Parathyroid adenoma (tissue), 2 donors: ENCODE measurements at regions not wholly inside any gene's neighbourhood (a gene's known extent, or its start where the extent isn't known, plus 50 kb on each side); places are given as distances from the start of the nearest gene placed in this dataset.

Source experiments
- H2AFZ ChIP-seq: fragments of 300-600 bp; sonication (generic); one replicate; pipeline ENCODE4 v1.7.0; 2017; ENCODE audit warnings: antibody characterized with exemption, mild to moderate bottlenecking
- H3K27ac ChIP-seq: fragments of 300-600 bp; sonication (generic); one replicate; pipeline ENCODE4 v1.7.0; 2017
- H3K27me3 ChIP-seq: fragments of 300-600 bp; sonication (generic); one replicate; pipeline ENCODE4 v1.7.0; 2017; ENCODE audit warnings: low read length; ENCODE audit not compliant: control insufficient read depth, insufficient read depth
- H3K36me3 ChIP-seq: fragments of 300-600 bp; sonication (generic); one replicate; pipeline ENCODE4 v1.7.0; 2017; ENCODE audit warnings: low read length; ENCODE audit not compliant: control insufficient read depth, insufficient read depth
- H3K4me1 ChIP-seq: fragments of 300-600 bp; sonication (generic); one replicate; pipeline ENCODE4 v1.7.0; 2017; ENCODE audit warnings: control low read depth
- H3K4me2 ChIP-seq: fragments of 300-600 bp; sonication (generic); one replicate; pipeline ENCODE4 v1.7.0; 2017; ENCODE audit warnings: low read length
- H3K4me3 ChIP-seq: fragments of 300-600 bp; sonication (generic); one replicate; pipeline ENCODE4 v1.7.0; 2017; ENCODE audit warnings: low read depth, low read length
- H3K79me2 ChIP-seq: fragments of 300-600 bp; sonication (generic); one replicate; pipeline ENCODE4 v1.7.0; 2017; ENCODE audit warnings: control low read depth
- H3K9ac ChIP-seq: fragments of 300-600 bp; sonication (generic); one replicate; pipeline ENCODE4 v1.7.0; 2017; ENCODE audit warnings: mild to moderate bottlenecking
- H3K9me3 ChIP-seq: fragments of 300-600 bp; sonication (generic); one replicate; pipeline ENCODE4 v1.7.0; 2017; ENCODE audit warnings: low read length; ENCODE audit not compliant: control insufficient read depth
- CTCF ChIP-seq: fragments of 300-600 bp; sonication (generic); IDR thresholded peaks from one replicate; pipeline ENCODE4 v1.7.0; 2017; ENCODE audit warnings: antibody characterized with exemption, mild to moderate bottlenecking
- donor health status: primary hyperparathyroidism.

DNA sequence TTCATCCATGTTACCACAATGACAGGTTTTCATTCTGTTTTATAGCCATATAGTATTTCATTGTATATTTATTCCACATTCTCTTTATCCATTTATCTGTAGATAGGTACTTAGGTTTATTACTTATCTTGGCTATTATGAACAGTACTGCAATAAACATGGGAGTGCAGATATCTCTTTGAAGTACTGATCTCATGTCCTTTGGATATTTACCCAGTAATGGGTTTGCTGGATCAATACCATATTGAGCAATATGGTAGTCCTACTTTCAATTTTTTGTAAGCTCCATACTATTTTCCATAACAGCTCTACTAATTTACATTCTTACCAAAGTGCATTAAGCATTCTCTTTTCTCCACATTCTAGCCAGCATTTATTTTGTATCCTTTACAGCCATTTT, 235.8 kb upstream of the ALG10 start:
- H3K27me3 ChIP-seq: no peaks in the 10 kb centered on the region
- no peak overlapping the region for H2AFZ ChIP-seq
- H3K9ac ChIP-seq: no peak overlapping the region
- H3K79me2 ChIP-seq: no peaks in the 10 kb centered on the region
- H3K9me3 ChIP-seq: no peaks in the 10 kb centered on the region
- H3K36me3 ChIP-seq: no peaks in the 10 kb centered on the region
- H3K27ac ChIP-seq: no peak overlapping the region
- no peak for TF ChIP-seq CTCF
- no peak overlapping the region for H3K4me3 ChIP-seq
- H3K4me2 ChIP-seq: no peak overlapping the region
- H3K4me1 ChIP-seq: no peaks in the 10 kb centered on the region

- Histone ChIP-seq H3K9me3 (no peaks in the 10 kb centered on the region), H3K27ac (no peak overlapping the region), H3K79me2 (no peaks in the 10 kb centered on the region), H3K4me3 (no peak overlapping the region), H3K36me3 (no peaks in the 10 kb centered on the region), H3K4me1 (no peaks in the 10 kb centered on the region), H3K4me2 (no peak overlapping the region), H2AFZ (no peak overlapping the region), H3K9ac (no peak overlapping the region), H3K27me3 (no peaks in the 10 kb centered on the region)
- no peak for TF ChIP-seq CTCF
Observed at GRCh38 chr12:33794954-33795353, 227.3 kb upstream of the ALG10 start.

- no peak overlapping the region for H3K4me2 ChIP-seq
- H3K27ac ChIP-seq: no peak overlapping the region
- H2AFZ ChIP-seq: no peak overlapping the region
- H3K4me3 ChIP-seq: no peak overlapping the region
- TF ChIP-seq CTCF: no peak
- H3K79me2 ChIP-seq: no peaks in the 10 kb centered on the region
- no peaks in the 10 kb centered on the region for H3K9me3 ChIP-seq
- no peaks in the 10 kb centered on the region for H3K27me3 ChIP-seq
- H3K4me1 ChIP-seq: no peaks in the 10 kb centered on the region
- no peak overlapping the region for H3K9ac ChIP-seq
- no peaks in the 10 kb centered on the region for H3K36me3 ChIP-seq
Observed at GRCh38 chr12:33795536-33795935, 226.8 kb upstream of the ALG10 start.

- Histone ChIP-seq H3K27ac (no peak overlapping the region), H3K27me3 (no peaks in the 10 kb centered on the region), H3K36me3 (no peaks in the 10 kb centered on the region), H3K4me1 (no peaks in the 10 kb centered on the region), H3K79me2 (no peaks in the 10 kb centered on the region), H3K9me3 (no peaks in the 10 kb centered on the region), H3K4me2 (no peak overlapping the region), H3K4me3 (no peak overlapping the region), H2AFZ (no peak overlapping the region), H3K9ac (no peak overlapping the region)
- TF ChIP-seq CTCF: no peak
Observed at GRCh38 chr12:33813536-33813935, 208.8 kb upstream of the ALG10 start.

DNA sequence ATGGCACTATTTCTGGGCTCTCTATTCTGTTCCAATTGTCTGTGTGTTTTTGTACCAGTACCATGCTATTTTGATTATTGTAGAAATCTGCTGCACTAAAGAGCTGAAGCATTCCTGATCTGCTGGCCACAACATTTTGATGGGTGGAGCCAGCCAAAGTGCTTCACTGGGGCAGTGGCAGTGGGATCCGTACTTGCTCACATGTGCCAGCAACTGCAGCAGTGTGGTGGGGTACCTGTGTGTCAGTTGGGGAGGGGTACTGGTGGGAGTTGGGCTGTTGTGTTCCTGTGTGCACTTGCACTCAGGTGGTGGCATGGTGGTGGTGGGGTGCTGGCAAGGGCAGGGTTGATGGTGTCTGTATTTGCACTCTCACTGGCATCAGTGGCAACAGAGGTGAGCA, 204.6 kb upstream of the ALG10 start:
- Histone ChIP-seq H3K9ac (no peak overlapping the region), H3K4me1 (no peaks in the 10 kb centered on the region), H2AFZ (no peak overlapping the region), H3K27me3 (no peaks in the 10 kb centered on the region), H3K4me2 (no peak overlapping the region), H3K9me3 (no peaks in the 10 kb centered on the region), H3K36me3 (no peaks in the 10 kb centered on the region), H3K79me2 (no peaks in the 10 kb centered on the region), H3K4me3 (no peak overlapping the region), H3K27ac (no peak overlapping the region)
- TF ChIP-seq CTCF: no peak
